ENCODE measurements at regions not wholly inside any gene's neighbourhood (a gene's known extent, or its start where the extent isn't known, plus 50 kb on each side); places are given as distances from the start of the nearest gene placed in this dataset.
A peak's percentile ranks its signal among the peaks of the same experiment; 100 is the strongest.

GRCh38 chr3:145815707-145816413 is 345.1 kb downstream of the PLOD2 start:
- no peak for DNase-seq (ENCODE audit: low read depth)

- no peak for DNase-seq (ENCODE audit: low read depth)
Observed at GRCh38 chr3:145817870-145818483, 343.0 kb downstream of the PLOD2 start.

DNA sequence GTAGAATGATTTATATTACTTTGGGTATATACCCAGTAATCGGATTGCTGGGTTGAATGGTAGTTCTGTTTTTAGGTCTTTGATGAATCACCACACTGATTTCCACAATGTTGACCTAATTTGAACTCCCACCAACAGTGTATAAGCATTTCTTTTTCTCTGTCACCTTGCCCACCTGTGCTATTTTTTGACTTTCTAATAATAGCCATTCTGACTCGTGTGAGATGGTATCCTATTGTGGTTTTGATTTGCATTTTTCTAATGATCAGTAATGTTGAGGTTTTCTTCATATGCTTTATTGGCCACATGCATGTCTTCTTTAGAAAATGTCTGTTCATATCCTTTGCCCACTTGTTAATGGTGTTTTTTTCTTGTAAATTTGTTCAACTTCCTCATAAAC is 340.8 kb downstream of the PLOD2 start:
- DNase-seq (ENCODE audit: low read depth): no peak

DNA sequence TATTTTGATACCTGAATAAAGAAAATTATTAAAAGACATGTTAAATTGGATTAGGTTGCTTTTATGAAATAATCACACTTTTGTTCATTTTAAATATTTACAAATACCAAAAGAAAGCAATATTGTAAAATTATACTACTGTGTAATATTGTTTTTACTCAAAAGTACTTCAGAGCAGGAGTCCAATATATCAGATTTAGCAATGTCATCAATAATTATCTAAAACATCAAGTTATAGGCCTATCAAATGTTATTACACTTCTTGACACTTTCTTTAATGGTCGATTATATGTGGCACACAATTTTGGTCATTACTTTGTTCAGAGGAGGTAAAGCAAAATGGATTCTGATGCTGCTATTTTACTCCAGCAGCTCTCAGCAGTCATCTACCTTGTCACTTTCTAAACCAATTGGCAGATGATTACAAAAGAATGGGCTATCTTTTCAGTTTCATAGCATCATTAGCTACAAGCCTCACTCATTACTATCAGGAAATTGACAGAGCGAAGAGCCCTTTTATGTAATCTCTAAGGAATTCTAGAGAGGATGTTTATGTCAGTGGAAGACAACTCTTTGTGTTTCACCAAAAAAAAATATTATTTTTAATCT is 318.6 kb downstream of the PLOD2 start:
- DNase-seq (ENCODE audit: low read depth): no peak

GRCh38 chr3:145843561-145843960 is 317.4 kb downstream of the PLOD2 start:
- DNase-seq (ENCODE audit: low read depth): no peak

DNA sequence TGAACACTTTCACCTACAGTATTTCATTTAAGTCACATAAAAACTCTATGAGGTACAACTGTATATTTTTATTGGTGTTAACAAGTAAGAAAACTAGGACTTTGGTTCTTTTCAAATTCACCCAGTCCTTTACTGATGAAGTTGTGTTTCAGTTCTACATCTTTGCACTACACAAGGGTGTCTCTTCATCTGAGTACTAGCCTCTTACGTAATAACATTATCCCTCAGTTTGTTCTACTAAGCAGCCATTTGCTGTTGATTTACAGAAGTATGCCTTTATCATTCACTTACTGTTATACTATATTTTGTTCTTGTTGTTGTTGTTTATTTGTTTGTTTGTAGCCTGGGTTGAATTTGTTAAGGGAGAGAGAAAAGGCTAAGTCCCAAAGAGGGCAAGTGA is 311.9 kb downstream of the PLOD2 start:
- no peak for DNase-seq (ENCODE audit: low read depth)

- DNase-seq (ENCODE audit: low read depth): no peak
Observed at GRCh38 chr3:145854499-145854898, 306.5 kb downstream of the PLOD2 start.

GRCh38 chr3:145857956-145858355 is 303.0 kb downstream of the PLOD2 start:
- DNase-seq (ENCODE audit: low read depth): no peak

GRCh38 chr3:145864336-145864735 is 296.6 kb downstream of the PLOD2 start:
- DNase-seq (ENCODE audit: low read depth): no peak

DNA sequence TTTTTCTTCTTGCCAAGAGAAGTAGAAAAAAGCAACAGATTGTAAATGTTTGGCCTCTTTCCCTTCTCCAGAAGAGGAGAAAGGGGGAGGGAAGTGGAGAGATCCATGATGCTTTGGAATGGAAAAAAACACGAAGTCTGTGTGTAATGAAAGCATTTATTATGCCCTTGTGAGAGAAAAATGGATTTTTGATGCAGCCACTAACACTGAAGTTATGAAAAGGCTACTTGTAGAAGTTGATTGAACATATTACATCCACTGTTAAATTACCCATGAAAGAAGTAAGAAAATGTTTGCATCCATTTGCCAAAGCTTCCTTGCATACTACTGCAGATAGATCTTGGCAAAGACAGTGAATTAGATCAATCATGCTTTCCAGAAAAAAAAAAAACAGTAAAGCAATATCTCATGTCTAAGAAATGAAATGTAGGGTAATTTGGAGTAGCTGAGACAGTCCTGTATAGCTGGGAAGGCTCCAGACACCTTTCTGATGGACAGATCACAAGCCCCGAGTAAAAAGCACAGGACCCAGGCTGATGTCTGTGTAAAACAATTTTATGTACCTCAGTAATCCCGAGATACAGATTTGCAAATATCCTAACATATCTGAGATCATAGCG is 295.5 kb downstream of the PLOD2 start:
- no peak for DNase-seq (ENCODE audit: low read depth)

DNA sequence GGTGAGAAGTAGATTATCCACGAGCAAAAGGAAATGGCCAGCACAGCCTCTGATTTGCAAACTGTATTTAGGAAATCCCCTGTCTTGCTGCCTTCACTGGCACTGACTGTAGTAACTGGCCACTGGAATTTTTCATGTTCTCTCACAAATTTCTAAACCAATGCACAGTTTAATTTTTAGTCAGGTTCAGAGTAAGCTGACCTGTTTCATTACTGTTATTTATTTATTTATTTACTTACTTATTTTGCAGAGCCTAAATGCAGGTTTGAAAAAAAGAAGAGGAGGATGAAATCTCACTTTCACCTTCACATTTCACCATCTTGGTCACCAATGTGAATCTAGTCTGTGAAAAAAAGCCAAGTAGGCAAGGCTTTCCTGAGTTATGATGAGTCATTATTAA is 291.0 kb downstream of the PLOD2 start:
- no peak for DNase-seq (ENCODE audit: low read depth)

- DNase-seq (ENCODE audit: low read depth): peak; percentile 19
Observed at GRCh38 chr3:145882436-145882835, 278.5 kb downstream of the PLOD2 start.

GRCh38 chr3:145889730-145890129 is 271.3 kb downstream of the PLOD2 start:
- no peak for DNase-seq (ENCODE audit: low read depth)

DNA sequence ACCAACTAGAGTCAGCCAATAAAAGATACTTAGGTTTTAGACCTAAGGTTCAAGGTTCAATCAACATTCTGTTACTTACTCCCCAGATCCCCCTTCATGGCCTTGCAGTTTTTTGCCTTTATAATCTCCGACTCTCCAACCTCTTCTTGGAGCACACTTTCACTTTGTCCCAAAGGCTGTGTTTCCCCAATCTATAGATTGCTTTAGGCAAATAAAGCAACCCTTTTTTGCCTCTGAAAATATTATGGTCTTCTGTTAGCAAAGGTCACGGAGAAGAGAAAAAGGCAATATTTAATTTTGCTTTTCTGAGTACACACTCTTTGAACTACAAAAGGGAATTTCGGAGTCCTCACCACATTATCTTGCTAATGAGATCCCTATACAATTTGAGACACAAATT is 268.1 kb downstream of the PLOD2 start:
- no peak for DNase-seq (ENCODE audit: low read depth)

DNA sequence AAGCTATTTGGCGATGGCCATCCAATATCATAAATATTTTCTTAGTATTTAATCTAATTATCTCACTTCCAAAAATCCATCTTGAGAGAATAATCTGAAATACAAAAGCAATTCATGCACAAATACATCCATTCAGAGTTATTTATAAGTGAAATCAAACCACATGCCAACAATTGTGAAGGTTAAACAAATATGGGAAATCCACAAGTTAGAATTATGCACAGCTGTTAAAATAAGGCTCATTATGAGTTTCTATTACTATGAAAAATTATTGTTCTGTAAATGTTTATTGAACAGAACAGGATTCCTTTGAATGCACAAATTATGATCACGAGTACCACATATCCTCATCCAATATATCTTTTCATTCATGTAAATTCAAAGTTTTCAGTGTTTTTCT is 267.7 kb downstream of the PLOD2 start:
- DNase-seq (ENCODE audit: low read depth): no peak

GRCh38 chr3:145898487-145898886 is 262.5 kb downstream of the PLOD2 start:
- no peak for DNase-seq (ENCODE audit: low read depth)

DNA sequence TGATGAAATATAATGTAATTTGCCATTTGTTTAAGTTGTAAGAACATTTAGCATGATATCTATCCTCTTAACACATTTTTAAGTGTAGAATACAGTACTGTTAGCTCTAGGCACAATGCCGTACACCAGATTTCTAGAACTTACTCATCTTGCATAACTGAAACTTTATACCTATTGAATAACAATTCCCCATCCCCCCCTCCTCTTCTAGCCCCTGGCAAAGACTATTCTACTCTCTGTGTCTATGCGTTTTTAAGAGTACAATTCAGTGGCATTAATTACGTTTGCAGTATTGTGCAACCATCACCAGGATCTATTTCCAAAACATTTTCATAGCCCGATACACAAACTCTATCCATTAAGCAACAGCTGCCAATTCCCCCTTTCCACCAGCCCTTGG is 261.7 kb downstream of the PLOD2 start:
- no peak for DNase-seq (ENCODE audit: low read depth)

- no peak for DNase-seq (ENCODE audit: low read depth)
Observed at GRCh38 chr3:145900056-145900829, 260.7 kb downstream of the PLOD2 start.

- DNase-seq (ENCODE audit: low read depth): no peak
Observed at GRCh38 chr3:145902166-145902565, 258.8 kb downstream of the PLOD2 start.

DNA sequence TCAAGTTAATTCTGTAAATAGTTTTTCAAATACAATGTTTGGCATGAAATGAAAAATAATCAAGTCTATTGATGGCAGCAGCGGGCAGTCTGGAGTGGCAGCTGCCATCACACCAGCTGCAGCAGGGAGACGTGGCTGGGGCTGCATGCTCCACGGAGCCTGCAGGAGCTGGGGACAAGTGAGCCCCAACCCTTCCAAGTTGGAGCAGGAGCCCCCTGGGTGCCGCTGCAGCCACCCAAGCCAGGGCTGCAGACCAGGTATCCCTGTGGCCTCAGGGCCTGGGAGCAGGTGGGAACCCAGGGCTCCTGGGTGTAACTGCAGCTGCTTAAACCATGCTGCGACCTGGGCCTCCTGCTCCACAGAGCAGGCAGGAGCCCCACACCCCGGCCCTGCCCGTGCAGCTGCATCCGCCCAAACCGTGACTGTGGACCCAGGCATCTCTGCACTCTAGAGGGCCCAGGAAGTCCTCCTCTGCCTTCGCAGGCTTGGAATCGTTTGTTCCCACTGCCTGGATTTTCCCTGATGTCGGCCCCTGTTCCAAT is 257.4 kb downstream of the PLOD2 start:
- no peak for DNase-seq (ENCODE audit: low read depth)

GRCh38 chr3:145904138-145904537 is 256.8 kb downstream of the PLOD2 start:
- DNase-seq (ENCODE audit: low read depth): no peak

DNA sequence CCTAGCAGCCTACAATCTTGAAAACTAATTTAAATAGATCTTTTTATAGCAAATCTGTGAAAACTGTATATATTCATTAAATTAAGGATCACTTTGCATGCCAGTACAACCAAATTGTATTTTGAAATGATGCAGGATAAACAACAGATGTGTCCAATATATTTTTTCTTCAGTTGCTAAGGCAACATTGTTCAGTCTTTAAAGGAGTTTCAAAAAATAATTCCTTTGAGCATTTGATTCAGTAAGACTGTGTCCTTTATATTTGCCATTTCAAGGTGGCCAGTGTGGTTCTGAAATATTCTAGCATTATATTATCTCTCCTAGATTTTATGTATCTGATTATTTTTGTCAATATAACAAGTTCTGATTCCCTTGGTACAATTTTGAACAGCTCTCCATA is 254.7 kb downstream of the PLOD2 start:
- DNase-seq (ENCODE audit: low read depth): no peak

All from non-pigmented ciliary epithelial cell (primary cell).